GM12874 (cell line): ENCODE measurements at regions not wholly inside any gene's neighbourhood (a gene's known extent, or its start where the extent isn't known, plus 50 kb on each side); places are given as distances from the start of the nearest gene placed in this dataset.

ENCODE experiments used
- TF ChIP-seq, protein P1 (sequence below): IDR thresholded peaks from 2 replicates; pipeline ENCODE4 v1.5.1; 2011; ENCODE audit warnings: low read depth, mild to moderate bottlenecking, control low read depth, low read length, moderate library complexity; ENCODE audit not compliant: insufficient read depth

DNA sequence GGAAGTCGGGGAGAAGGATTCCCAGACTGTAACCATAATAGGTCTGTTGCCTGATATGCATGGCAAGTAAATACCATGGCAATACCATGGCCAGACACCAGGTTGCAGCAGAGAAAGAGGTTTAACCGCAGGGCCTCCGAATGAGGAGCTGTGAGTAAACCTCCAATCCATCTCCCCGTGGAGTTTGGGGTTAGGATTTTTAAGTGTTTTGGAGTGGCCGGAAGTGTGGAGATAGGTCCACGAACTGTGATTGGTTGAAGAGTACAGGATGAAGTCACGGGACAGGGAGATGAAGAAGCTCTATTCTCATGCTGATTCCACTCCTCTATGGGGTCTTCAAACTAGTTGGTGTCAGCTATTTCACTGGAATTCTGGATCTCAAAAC lies 127.9 kb downstream of the ST8SIA2 start:
- TF ChIP-seq, protein P1, sequence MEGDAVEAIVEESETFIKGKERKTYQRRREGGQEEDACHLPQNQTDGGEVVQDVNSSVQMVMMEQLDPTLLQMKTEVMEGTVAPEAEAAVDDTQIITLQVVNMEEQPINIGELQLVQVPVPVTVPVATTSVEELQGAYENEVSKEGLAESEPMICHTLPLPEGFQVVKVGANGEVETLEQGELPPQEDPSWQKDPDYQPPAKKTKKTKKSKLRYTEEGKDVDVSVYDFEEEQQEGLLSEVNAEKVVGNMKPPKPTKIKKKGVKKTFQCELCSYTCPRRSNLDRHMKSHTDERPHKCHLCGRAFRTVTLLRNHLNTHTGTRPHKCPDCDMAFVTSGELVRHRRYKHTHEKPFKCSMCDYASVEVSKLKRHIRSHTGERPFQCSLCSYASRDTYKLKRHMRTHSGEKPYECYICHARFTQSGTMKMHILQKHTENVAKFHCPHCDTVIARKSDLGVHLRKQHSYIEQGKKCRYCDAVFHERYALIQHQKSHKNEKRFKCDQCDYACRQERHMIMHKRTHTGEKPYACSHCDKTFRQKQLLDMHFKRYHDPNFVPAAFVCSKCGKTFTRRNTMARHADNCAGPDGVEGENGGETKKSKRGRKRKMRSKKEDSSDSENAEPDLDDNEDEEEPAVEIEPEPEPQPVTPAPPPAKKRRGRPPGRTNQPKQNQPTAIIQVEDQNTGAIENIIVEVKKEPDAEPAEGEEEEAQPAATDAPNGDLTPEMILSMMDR, result peak; percentile 44; the same call in 1 of the 2 replicates

DNA sequence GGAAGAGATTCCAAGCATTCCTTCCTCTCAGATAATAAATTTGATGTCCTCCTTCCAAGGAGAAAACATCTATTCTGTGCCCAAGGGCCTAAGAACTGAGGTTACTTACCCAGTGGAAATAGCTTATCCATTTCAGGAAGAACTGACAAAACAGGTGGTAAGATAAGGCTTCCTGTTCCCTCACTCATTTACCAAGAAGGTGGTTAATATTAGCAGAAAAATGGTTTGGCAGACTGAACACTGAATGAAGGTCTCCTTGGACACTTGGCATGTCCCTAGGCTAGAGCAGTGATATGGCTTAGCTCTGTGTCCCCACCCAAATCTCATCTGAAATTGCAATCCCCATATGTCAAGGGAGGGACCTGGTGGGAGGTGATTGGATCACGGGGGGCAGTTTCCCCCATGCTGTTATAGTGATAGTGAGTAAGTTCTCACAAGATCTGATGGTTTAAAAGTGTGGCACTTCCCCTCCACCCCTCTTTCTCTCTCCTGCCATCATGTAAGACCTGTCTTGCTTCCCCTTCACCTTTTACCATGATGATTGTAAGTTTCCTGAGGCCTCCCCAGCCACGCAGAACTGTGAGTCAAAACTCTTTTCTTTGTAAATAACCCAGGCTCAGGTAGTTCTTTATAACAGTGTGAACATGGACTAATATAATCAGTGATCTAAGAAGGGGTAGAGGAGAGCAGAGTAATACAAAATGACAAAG lies 127.4 kb downstream of the ST8SIA2 start:
- TF ChIP-seq, protein P1, result no peak

DNA sequence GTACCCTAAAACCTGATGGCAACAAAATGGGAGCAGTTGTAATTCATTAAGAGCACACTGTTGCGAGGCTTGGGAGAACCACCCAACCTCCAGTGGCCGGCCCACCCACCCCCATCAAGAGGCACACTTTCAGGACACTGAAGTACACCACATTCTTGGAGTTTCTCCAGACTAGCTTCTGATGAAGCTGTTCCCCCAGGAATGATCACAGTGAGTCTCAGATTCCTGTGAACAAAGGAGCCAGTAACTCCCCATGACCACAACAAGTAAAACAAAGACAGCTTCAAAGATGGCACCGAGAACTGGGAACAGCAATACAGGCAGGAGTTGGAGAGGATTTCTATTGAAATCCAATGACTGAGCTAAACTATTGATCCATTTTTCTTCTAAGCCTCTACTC lies 126.0 kb downstream of the ST8SIA2 start:
- TF ChIP-seq, protein P1, result no peak
